ENCODE measurements at regions not wholly inside any gene's neighbourhood (a gene's known extent, or its start where the extent isn't known, plus 50 kb on each side); places are given as distances from the start of the nearest gene placed in this dataset.

GRCh38 chr9:81266674-81267073, 422.7 kb downstream of the TLE1 start:
- TF ChIP-seq, protein P1, sequence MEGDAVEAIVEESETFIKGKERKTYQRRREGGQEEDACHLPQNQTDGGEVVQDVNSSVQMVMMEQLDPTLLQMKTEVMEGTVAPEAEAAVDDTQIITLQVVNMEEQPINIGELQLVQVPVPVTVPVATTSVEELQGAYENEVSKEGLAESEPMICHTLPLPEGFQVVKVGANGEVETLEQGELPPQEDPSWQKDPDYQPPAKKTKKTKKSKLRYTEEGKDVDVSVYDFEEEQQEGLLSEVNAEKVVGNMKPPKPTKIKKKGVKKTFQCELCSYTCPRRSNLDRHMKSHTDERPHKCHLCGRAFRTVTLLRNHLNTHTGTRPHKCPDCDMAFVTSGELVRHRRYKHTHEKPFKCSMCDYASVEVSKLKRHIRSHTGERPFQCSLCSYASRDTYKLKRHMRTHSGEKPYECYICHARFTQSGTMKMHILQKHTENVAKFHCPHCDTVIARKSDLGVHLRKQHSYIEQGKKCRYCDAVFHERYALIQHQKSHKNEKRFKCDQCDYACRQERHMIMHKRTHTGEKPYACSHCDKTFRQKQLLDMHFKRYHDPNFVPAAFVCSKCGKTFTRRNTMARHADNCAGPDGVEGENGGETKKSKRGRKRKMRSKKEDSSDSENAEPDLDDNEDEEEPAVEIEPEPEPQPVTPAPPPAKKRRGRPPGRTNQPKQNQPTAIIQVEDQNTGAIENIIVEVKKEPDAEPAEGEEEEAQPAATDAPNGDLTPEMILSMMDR (IDR thresholded peaks at IDR 0.05; ENCODE audit: control insufficient read depth, extremely low read depth, insufficient read depth) = no peak
- no peak for DNase-seq (ENCODE audit: low read depth)
- no peak overlapping the region for H3K4me3 ChIP-seq (ENCODE audit: low read depth, low read length)

GRCh38 chr9:81266086-81266485, 423.3 kb downstream of the TLE1 start:
- DNase-seq (ENCODE audit: low read depth) = no peak
- no peak overlapping the region for H3K4me3 ChIP-seq (ENCODE audit: low read depth, low read length)
- TF ChIP-seq, protein P1 (IDR thresholded peaks at IDR 0.05; ENCODE audit: control insufficient read depth, extremely low read depth, insufficient read depth) = no peak

GRCh38 chr9:81264516-81264915, 424.8 kb downstream of the TLE1 start:
- TF ChIP-seq, protein P1 (IDR thresholded peaks at IDR 0.05; ENCODE audit: control insufficient read depth, extremely low read depth, insufficient read depth) = no peak
- H3K4me3 ChIP-seq (ENCODE audit: low read depth, low read length) = no peak overlapping the region
- no peak for DNase-seq (ENCODE audit: low read depth)

- no peak for DNase-seq (ENCODE audit: low read depth)
- TF ChIP-seq, protein P1 (IDR thresholded peaks at IDR 0.05; ENCODE audit: control insufficient read depth, extremely low read depth, insufficient read depth) = no peak
- no peak overlapping the region for H3K4me3 ChIP-seq (ENCODE audit: low read depth, low read length)
Observed at GRCh38 chr9:81259896-81260295, 429.5 kb downstream of the TLE1 start.

GRCh38 chr9:81256368-81256767, 433.0 kb downstream of the TLE1 start:
- DNase-seq (ENCODE audit: low read depth) = no peak
- TF ChIP-seq, protein P1 (IDR thresholded peaks at IDR 0.05; ENCODE audit: control insufficient read depth, extremely low read depth, insufficient read depth) = no peak
- H3K4me3 ChIP-seq (ENCODE audit: low read depth, low read length) = no peak overlapping the region

DNA sequence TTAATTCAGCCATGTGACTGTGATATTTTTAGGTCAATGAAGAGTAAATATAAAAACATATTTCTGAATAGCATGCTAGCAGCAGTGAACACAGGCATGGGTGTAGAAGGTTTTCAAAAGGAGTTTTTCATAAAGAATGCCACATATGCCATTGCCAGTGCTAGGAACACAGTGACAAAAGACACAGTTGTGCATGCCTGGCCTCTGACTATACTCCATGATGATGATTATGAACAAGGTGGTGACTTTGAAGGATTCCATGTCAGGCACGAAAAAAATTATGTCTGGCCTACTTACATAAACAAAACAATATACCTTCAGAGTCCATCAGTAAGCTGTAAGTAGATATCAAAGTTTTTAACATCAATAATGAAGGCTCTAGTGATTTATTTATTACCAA, 438.7 kb downstream of the TLE1 start:
- TF ChIP-seq, protein P1 (IDR thresholded peaks at IDR 0.05; ENCODE audit: control insufficient read depth, extremely low read depth, insufficient read depth) = no peak
- H3K4me3 ChIP-seq (ENCODE audit: low read depth, low read length) = no peak overlapping the region
- no peak for DNase-seq (ENCODE audit: low read depth)

- DNase-seq (ENCODE audit: low read depth) = no peak
- TF ChIP-seq, protein P1 (IDR thresholded peaks at IDR 0.05; ENCODE audit: control insufficient read depth, extremely low read depth, insufficient read depth) = no peak
- H3K4me3 ChIP-seq (ENCODE audit: low read depth, low read length) = no peak overlapping the region
Observed at GRCh38 chr9:81250041-81250440, 439.3 kb downstream of the TLE1 start.
